IMR-90 (cell line): ENCODE measurements at regions not wholly inside any gene's neighbourhood (a gene's known extent, or its start where the extent isn't known, plus 50 kb on each side); places are given as distances from the start of the nearest gene placed in this dataset.

Experiments used
- ATAC-seq: fragments of 200-7000 bp; cut with Tn5 transposase; 2 replicates; pipeline ENCODE4 v1.9.1; 2020; ENCODE audit warnings: low read depth, mild to moderate bottlenecking, moderate library complexity
- BruUV-seq: library from RNA; stranded (reverse); fragments of 400-500 nt; replicated peaks from 2 replicates; lab custom pipeline; 2021; lab: Mats Ljungman, UMichigan
- CTCF ChIA-PET: fragments of 300-600 bp; formaldehyde crosslinking; extraction: SDS; loops from one replicate; lab custom pipeline; 2021; ENCODE audit warnings: antibody characterized with exemption; lab: Yijun Ruan, JAX
- POLR2A ChIA-PET: fragments of 300-600 bp; sonication (Branson Sonifier 250); formaldehyde crosslinking; loops from one replicate; lab custom pipeline; 2022; ENCODE audit warnings: antibody characterized with exemption; ENCODE audit not compliant: unreplicated experiment; lab: Charles Lee
- DNase-seq: peaks from one replicate; pipeline ENCODE4 v3.0.0; 2013
- H2AFZ ChIP-seq: replicated peaks from 2 replicates; pipeline ENCODE3; 2013; ENCODE audit warnings: low read length, mild to moderate bottlenecking; ENCODE audit not compliant: poor library complexity
- H2AK5ac ChIP-seq: 2 replicates; pipeline ENCODE4 v1.6.1; 2013; ENCODE audit warnings: low read depth, low read length, inconsistent platforms
- H2AK9ac ChIP-seq: replicated peaks from 2 replicates; pipeline ENCODE3; 2013; ENCODE audit warnings: mild to moderate bottlenecking, low read depth, low read length, moderate library complexity; ENCODE audit not compliant: poor library complexity
- H2BK120ac ChIP-seq: 2 replicates; pipeline ENCODE4 v1.6.1; 2013; ENCODE audit warnings: low read depth, low read length, inconsistent platforms
- H2BK15ac ChIP-seq: 3 replicates; pipeline ENCODE4 v1.6.1; 2013; ENCODE audit warnings: low read depth, low read length, inconsistent platforms
- H2BK20ac ChIP-seq: 2 replicates; pipeline ENCODE4 v1.6.1; 2013; ENCODE audit warnings: low read depth, mild to moderate bottlenecking, inconsistent platforms, low read length, moderate library complexity
- H2BK5ac ChIP-seq: 2 replicates; pipeline ENCODE4 v1.6.1; 2013; ENCODE audit warnings: mild to moderate bottlenecking, low read depth, low read length, inconsistent platforms; ENCODE audit not compliant: poor library complexity, severe bottlenecking
- H3K14ac ChIP-seq: replicated peaks from 2 replicates; pipeline ENCODE4 v1.6.1; 2013; ENCODE audit warnings: low read depth, low read length, inconsistent platforms
- H3K18ac ChIP-seq: 2 replicates; pipeline ENCODE4 v1.6.1; 2013; ENCODE audit warnings: low read depth, low read length, control low read depth
- H3K23ac ChIP-seq: 2 replicates; pipeline ENCODE4 v1.6.1; 2013; ENCODE audit warnings: low read depth, low read length, inconsistent platforms
- H3K27ac ChIP-seq: 2 replicates; pipeline ENCODE4 v1.5.1; 2013; ENCODE audit warnings: mild to moderate bottlenecking, control low read depth, low read length; ENCODE audit not compliant: insufficient read depth
- H3K27me3 ChIP-seq: 2 replicates; pipeline ENCODE4 v1.6.1; 2013; ENCODE audit warnings: low read length; ENCODE audit not compliant: control insufficient read depth, insufficient read depth
- H3K36me3 ChIP-seq: 2 replicates; pipeline ENCODE4 v1.6.1; 2013; ENCODE audit warnings: low read length, mixed read lengths; ENCODE audit not compliant: control insufficient read depth, insufficient read depth
- H3K4ac ChIP-seq: 2 replicates; pipeline ENCODE4 v1.6.1; 2013; ENCODE audit warnings: low read depth, low read length, inconsistent platforms
- H3K4me1 ChIP-seq: 2 replicates; pipeline ENCODE4 v1.6.1; 2013; ENCODE audit warnings: low read length, mixed read lengths; ENCODE audit not compliant: control insufficient read depth, insufficient read depth
- H3K4me2 ChIP-seq: 2 replicates; pipeline ENCODE4 v1.6.1; 2013; ENCODE audit warnings: low read depth, mild to moderate bottlenecking, control low read depth, low read length, moderate library complexity
- H3K4me3 ChIP-seq: 2 replicates; pipeline ENCODE4 v1.5.1; 2013; ENCODE audit warnings: low read depth, mild to moderate bottlenecking, control low read depth, low read length, moderate library complexity; ENCODE audit not compliant: insufficient read depth
- H3K56ac ChIP-seq: 2 replicates; pipeline ENCODE4 v1.6.1; 2013; ENCODE audit warnings: low read length, inconsistent platforms; ENCODE audit not compliant: insufficient read depth; ENCODE audit errors: extremely low read depth
- H3K79me1 ChIP-seq, 2 experiments: 2 replicates each; pipeline ENCODE4 v1.6.1; 2013; ENCODE audit warnings: low read length in 2 of 2, inconsistent platforms in 1 of 2, low read depth in 1 of 2
- H3K9ac ChIP-seq: 2 replicates; pipeline ENCODE4 v1.6.1; 2013; ENCODE audit warnings: low read depth, low read length, control low read depth
- H3K9me1 ChIP-seq: 2 replicates; pipeline ENCODE4 v1.6.1; 2013; ENCODE audit warnings: low read length, inconsistent platforms; ENCODE audit not compliant: insufficient read depth
- H3K9me3 ChIP-seq: 2 replicates; pipeline ENCODE4 v1.6.1; 2013; ENCODE audit warnings: low read length; ENCODE audit not compliant: control insufficient read depth, insufficient read depth
- H4K20me1 ChIP-seq: 2 replicates; pipeline ENCODE4 v1.6.1; 2013; ENCODE audit warnings: low read length, inconsistent platforms; ENCODE audit not compliant: insufficient read depth
- H4K5ac ChIP-seq: 2 replicates; pipeline ENCODE4 v1.6.1; 2013; ENCODE audit warnings: mild to moderate bottlenecking, low read depth, low read length, control low read depth
- H4K8ac ChIP-seq, 2 experiments: 2 replicates each; pipeline ENCODE4 v1.6.1; 2013; ENCODE audit warnings: low read depth in 2 of 2, low read length in 2 of 2, control low read depth in 1 of 2, inconsistent platforms in 1 of 2
- H4K91ac ChIP-seq: 2 replicates; pipeline ENCODE4 v1.6.1; 2013; ENCODE audit warnings: low read depth, low read length, inconsistent platforms; ENCODE audit not compliant: insufficient read depth
- CEBPB ChIP-seq: IDR thresholded peaks from 2 replicates; pipeline ENCODE4 v1.6.1; 2012; ENCODE audit warnings: low read depth, low read length, improper control_type of control experiment
- WGBS, 2 experiments: methylation state at CpG; one replicate each; pipeline versions ENCODE4 v1.1.5 to v1.1.7; 2013; ENCODE audit warnings: missing lambda C conversion rate in 2 of 2; ENCODE audit not compliant: insufficient read length in 1 of 2; ENCODE audit errors: extremely low coverage in 2 of 2; 5-methylcytosine and 5-hydroxymethylcytosine counted together
- dilution Hi-C: fragments of 300-500 bp; cut with HindIII; formaldehyde crosslinking; loops from one replicate; pipeline ENCODE4 v1.14.3; 2018; ENCODE audit warnings: low sequenced_read_pairs; ENCODE audit not compliant: unreplicated experiment
- in situ Hi-C: fragments of 300-500 bp; cut with MboI; formaldehyde crosslinking; loops from 3 replicates; pipeline ENCODE4 v1.14.3; 2019; ENCODE audit warnings: low sequenced_read_pairs, inconsistent platforms, mixed read lengths
- intact Hi-C: fragments of 100-400 bp; cut with micrococcal nuclease; formaldehyde crosslinking; loops from 2 replicates; pipeline ENCODE4 v1.10.0; 2022

DNA sequence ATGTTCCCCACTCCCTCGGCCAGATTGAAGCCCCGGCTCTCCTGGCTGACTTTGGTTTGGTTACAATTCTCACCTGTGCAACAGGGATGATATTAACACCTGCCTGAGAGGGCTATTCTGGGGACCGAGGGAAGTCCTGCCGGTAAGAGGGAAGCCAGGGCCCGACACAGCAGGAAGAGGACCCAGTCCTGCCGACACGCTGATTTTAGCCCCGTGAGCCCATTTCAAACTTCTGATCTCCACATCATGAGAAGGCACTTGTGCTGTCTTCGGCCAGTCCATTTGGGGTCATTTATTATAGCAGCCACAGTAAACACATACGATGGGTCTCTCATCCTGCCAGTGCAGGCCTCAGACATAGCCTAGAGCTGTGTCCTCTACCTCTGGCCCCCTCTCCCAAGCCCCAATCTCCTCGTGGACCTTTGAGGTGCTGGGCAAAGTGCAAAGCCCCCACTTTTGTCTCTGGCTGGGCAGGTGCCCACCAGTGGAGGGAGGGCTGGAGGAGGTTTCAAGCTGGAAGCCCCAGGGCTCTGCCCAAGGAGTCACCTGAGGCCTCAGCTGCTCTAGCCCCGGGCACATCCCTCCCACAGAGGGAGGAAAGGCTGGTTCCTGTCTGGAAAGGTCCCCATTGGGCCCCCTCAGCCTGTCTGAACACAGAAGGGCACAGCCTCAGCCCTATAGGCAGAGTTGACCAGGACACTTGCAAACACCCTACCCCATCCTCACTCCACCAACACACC, 59.1 kb upstream of the FGF3 start:
- Histone ChIP-seq H2BK15ac (no peak overlapping the region), H3K9ac (no peak overlapping the region), H2AK5ac (no peak overlapping the region), H4K8ac (no peak overlapping the region), H3K4me1 (no peaks in the 10 kb centered on the region), H3K4me2 (no peak overlapping the region), H2BK5ac (no peak overlapping the region), H2BK120ac (no peak overlapping the region), H3K27ac (no peak overlapping the region), H3K4me3 (no peak overlapping the region), H4K91ac (no peak overlapping the region), H3K36me3 (no peaks in the 10 kb centered on the region), H2AK9ac (no peak overlapping the region), H3K9me1 (no peaks in the 10 kb centered on the region), H2AFZ (no peak overlapping the region), H3K14ac (no peak overlapping the region), H3K18ac (no peak overlapping the region), H3K9me3 (peaks cover 3% of the 10 kb centered on the region), H2BK20ac (no peak overlapping the region), H3K79me1 (no peaks in the 10 kb centered on the region), H3K27me3 (peaks cover 71% of the 10 kb centered on the region), H4K20me1 (no peaks in the 10 kb centered on the region), H3K4ac (no peak overlapping the region), H4K5ac (no peak overlapping the region), H3K56ac (no peak overlapping the region), H3K23ac (no peak overlapping the region)
- dilution Hi-C loops (no loop called here), in situ Hi-C loops (no loop called here), intact Hi-C loops (no loop called here)
- DNase-seq (no peak), ATAC-seq (no peak)
- POLR2A ChIA-PET, result no interaction called here
- CTCF ChIA-PET, result no interaction called here
- no TSS peak for BruUV-seq
- TF ChIP-seq CEBPB, result no peak
- WGBS, 2 experiments, result 72% methylated on average over 5 of the region's 12 CpGs; no CpG with 5 or more reads in 1 of the 2 experiments
